Stomach (tissue), 4 donors: ENCODE measurements at regions not wholly inside any gene's neighbourhood (a gene's known extent, or its start where the extent isn't known, plus 50 kb on each side); places are given as distances from the start of the nearest gene placed in this dataset.

ENCODE experiments used
- CTCF ChIP-seq, 7 experiments: fragments of 450-650 bp in 4 of 7; fragments of 200-600 bp in 3 of 7; sonication (generic) in 3 of 7; IDR thresholded peaks; one replicate each; pipeline ENCODE4 v1.5.1; 2016 to 2019; ENCODE audit warnings: antibody characterized with exemption in 7 of 7, control low read depth in 2 of 7, mild to moderate bottlenecking in 1 of 7
- EP300 ChIP-seq: sonication (generic); formaldehyde crosslinking; IDR thresholded peaks from one replicate; pipeline ENCODE4 v1.6.1; 2017; ENCODE audit warnings: antibody characterized with exemption
- POLR2A ChIP-seq, 4 donors: fragments of 450-650 bp; IDR thresholded peaks; one replicate each; pipeline ENCODE4 v1.6.1; 2016; ENCODE audit warnings: antibody characterized with exemption in 4 of 4, control low read depth in 2 of 4, mild to moderate bottlenecking in 1 of 4, moderate library complexity in 1 of 4

- no peak for TF ChIP-seq CTCF (IDR thresholded peaks at IDR 0.05)
- TF ChIP-seq POLR2A (IDR thresholded peaks at IDR 0.05) = no peak
- no peak for TF ChIP-seq EP300
Observed at GRCh38 chr9:111151537-111151936, 113.3 kb upstream of the LPAR1 start.
